ENCODE measurements at regions not wholly inside any gene's neighbourhood (a gene's known extent, or its start where the extent isn't known, plus 50 kb on each side); places are given as distances from the start of the nearest gene placed in this dataset.

DNA sequence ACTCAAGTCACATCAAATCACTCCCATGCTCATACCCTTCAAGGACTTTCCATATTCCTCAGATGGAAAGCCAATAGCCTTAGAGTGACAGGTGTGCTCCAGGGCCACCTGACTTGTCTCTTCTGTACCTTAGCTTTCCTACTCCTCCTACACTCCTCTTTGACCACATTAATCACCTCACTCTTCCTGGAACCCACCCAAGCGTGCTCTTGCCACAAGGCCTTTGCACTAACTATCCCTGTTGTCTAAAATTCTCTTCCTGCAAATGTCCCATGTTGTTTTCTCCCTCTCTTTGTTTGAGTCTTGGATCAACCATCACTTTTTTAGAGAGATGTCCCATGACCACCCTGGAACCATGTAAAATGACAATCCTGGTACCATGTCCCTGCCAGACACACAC, 244.1 kb downstream of the AASDHPPT start:
- Histone ChIP-seq H3K27me3 (ENCODE audit: insufficient read depth, low read length) (no peaks in the 10 kb centered on the region), H2BK120ac (ENCODE audit: low read depth, low read length, poor library complexity, severe bottlenecking) (no peak overlapping the region), H2BK20ac (ENCODE audit: low read depth, low read length, poor library complexity, severe bottlenecking) (no peak overlapping the region), H4K5ac (ENCODE audit: insufficient read length, low read depth, low read length) (no peak overlapping the region), H3K23ac (ENCODE audit: insufficient read length, low read depth, low read length) (no peak overlapping the region), H2BK15ac (ENCODE audit: low read depth, low read length) (no peak overlapping the region), H3K79me1 (ENCODE audit: insufficient read depth, low read depth, low read length, poor library complexity, severe bottlenecking) (no peaks in the 10 kb centered on the region), H2BK5ac (ENCODE audit: insufficient read length, low read length) (no peak overlapping the region), H4K91ac (ENCODE audit: insufficient read length, low read depth, low read length) (no peak overlapping the region), H3K4me1 (ENCODE audit: insufficient read depth, low read length) (peaks cover 3% of the 10 kb centered on the region; the same call in 1 of the 2 replicates), H2BK12ac (ENCODE audit: insufficient read length, low read depth, low read length) (no peak overlapping the region), H3K27ac (ENCODE audit: insufficient read length, low read depth, low read length) (no peak overlapping the region), H3K9me3 (ENCODE audit: control insufficient read depth, low read depth, low read length) (no peaks in the 10 kb centered on the region), H3K79me2 (ENCODE audit: insufficient read depth, low read length) (no peaks in the 10 kb centered on the region), H4K8ac (replicated peaks; ENCODE audit: insufficient read length, low read depth, low read length) (no peak overlapping the region), H2AFZ (ENCODE audit: low read length) (no peak overlapping the region), H3K56ac (ENCODE audit: insufficient read length, low read depth, low read length) (no peak overlapping the region), H3K14ac (ENCODE audit: insufficient read depth, low read length) (no peak overlapping the region), H3K9ac (ENCODE audit: extremely low read depth, insufficient read length, low read length) (no peak overlapping the region), H4K20me1 (ENCODE audit: control insufficient read depth, insufficient read depth, insufficient read length) (no peaks in the 10 kb centered on the region), H3K18ac (ENCODE audit: insufficient read length, low read depth, low read length) (no peak overlapping the region), H3K4ac (ENCODE audit: low read depth, low read length) (no peak overlapping the region), H2AK5ac (ENCODE audit: insufficient read length, low read length) (no peak overlapping the region), H3T11ph (ENCODE audit: low read length) (no peak overlapping the region), H3K23me2 (ENCODE audit: insufficient read length, low read depth, low read length, poor library complexity, severe bottlenecking) (no peaks in the 10 kb centered on the region), H3K4me2 (ENCODE audit: insufficient read depth, insufficient read length, low read length) (no peak overlapping the region)
- peaks cover 11 to 41% (median 16%) of the 10 kb centered on the region in 3 experiments for H3K36me3 Mint-ChIP-seq (ENCODE audit: insufficient read depth in 1 of 3, low read depth in 3 of 3)
- no CpG with 5 or more reads among the region's 1 CpG for WGBS (ENCODE audit: extremely low coverage, insufficient read length, low lambda C conversion rate)
- H3K4me1 Mint-ChIP-seq, result peaks cover 5 to 7% of the 10 kb centered on the region in 2 experiments
- no peak overlapping the region for H3K4me3 Mint-ChIP-seq
- DNase-seq, result no peak
- peaks cover 40 to 43% of the 10 kb centered on the region in 2 experiments for H3K9me3 Mint-ChIP-seq
- no peaks in the 10 kb centered on the region for H3K27me3 Mint-ChIP-seq (ENCODE audit: low read depth)
- H3K27ac Mint-ChIP-seq, result no peak overlapping the region
- TF ChIP-seq, protein P1, sequence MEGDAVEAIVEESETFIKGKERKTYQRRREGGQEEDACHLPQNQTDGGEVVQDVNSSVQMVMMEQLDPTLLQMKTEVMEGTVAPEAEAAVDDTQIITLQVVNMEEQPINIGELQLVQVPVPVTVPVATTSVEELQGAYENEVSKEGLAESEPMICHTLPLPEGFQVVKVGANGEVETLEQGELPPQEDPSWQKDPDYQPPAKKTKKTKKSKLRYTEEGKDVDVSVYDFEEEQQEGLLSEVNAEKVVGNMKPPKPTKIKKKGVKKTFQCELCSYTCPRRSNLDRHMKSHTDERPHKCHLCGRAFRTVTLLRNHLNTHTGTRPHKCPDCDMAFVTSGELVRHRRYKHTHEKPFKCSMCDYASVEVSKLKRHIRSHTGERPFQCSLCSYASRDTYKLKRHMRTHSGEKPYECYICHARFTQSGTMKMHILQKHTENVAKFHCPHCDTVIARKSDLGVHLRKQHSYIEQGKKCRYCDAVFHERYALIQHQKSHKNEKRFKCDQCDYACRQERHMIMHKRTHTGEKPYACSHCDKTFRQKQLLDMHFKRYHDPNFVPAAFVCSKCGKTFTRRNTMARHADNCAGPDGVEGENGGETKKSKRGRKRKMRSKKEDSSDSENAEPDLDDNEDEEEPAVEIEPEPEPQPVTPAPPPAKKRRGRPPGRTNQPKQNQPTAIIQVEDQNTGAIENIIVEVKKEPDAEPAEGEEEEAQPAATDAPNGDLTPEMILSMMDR (conservative IDR thresholded peaks at IDR 0.05), result no peak

Data from H9 (cell line).